ENCODE measurements at regions not wholly inside any gene's neighbourhood (a gene's known extent, or its start where the extent isn't known, plus 50 kb on each side); places are given as distances from the start of the nearest gene placed in this dataset.

GRCh38 chr5:50582699-50583098, 83.7 kb upstream of the PARP8 start:
- no peak for TF ChIP-seq POLR2A (IDR thresholded peaks at IDR 0.05)
- no peak for TF ChIP-seq CTCF (IDR thresholded peaks at IDR 0.05 in 8 of 11, conservative IDR thresholded peaks at IDR 0.05 in 3 of 11)

All from spleen (tissue), 7 donors.